IMR-90 (cell line): ENCODE measurements at regions not wholly inside any gene's neighbourhood (a gene's known extent, or its start where the extent isn't known, plus 50 kb on each side); places are given as distances from the start of the nearest gene placed in this dataset.

Source experiments
- ATAC-seq: fragments of 200-7000 bp; cut with Tn5 transposase; 2 replicates; pipeline ENCODE4 v1.9.1; 2020; ENCODE audit warnings: low read depth, mild to moderate bottlenecking, moderate library complexity
- BruUV-seq: library from RNA; stranded (reverse); fragments of 400-500 nt; replicated peaks from 2 replicates; lab custom pipeline; 2021; lab: Mats Ljungman, UMichigan
- CTCF ChIA-PET: fragments of 300-600 bp; formaldehyde crosslinking; extraction: SDS; loops from one replicate; lab custom pipeline; 2021; ENCODE audit warnings: antibody characterized with exemption; lab: Yijun Ruan, JAX
- POLR2A ChIA-PET: fragments of 300-600 bp; sonication (Branson Sonifier 250); formaldehyde crosslinking; loops from one replicate; lab custom pipeline; 2022; ENCODE audit warnings: antibody characterized with exemption; ENCODE audit not compliant: unreplicated experiment; lab: Charles Lee
- DNase-seq: peaks from one replicate; pipeline ENCODE4 v3.0.0; 2013
- H2AFZ ChIP-seq: replicated peaks from 2 replicates; pipeline ENCODE3; 2013; ENCODE audit warnings: low read length, mild to moderate bottlenecking; ENCODE audit not compliant: poor library complexity
- H2AK5ac ChIP-seq: 2 replicates; pipeline ENCODE4 v1.6.1; 2013; ENCODE audit warnings: low read depth, low read length, inconsistent platforms
- H2AK9ac ChIP-seq: replicated peaks from 2 replicates; pipeline ENCODE3; 2013; ENCODE audit warnings: mild to moderate bottlenecking, low read depth, low read length, moderate library complexity; ENCODE audit not compliant: poor library complexity
- H2BK120ac ChIP-seq: 2 replicates; pipeline ENCODE4 v1.6.1; 2013; ENCODE audit warnings: low read depth, low read length, inconsistent platforms
- H2BK15ac ChIP-seq: 3 replicates; pipeline ENCODE4 v1.6.1; 2013; ENCODE audit warnings: low read depth, low read length, inconsistent platforms
- H2BK20ac ChIP-seq: 2 replicates; pipeline ENCODE4 v1.6.1; 2013; ENCODE audit warnings: low read depth, mild to moderate bottlenecking, inconsistent platforms, low read length, moderate library complexity
- H2BK5ac ChIP-seq: 2 replicates; pipeline ENCODE4 v1.6.1; 2013; ENCODE audit warnings: mild to moderate bottlenecking, low read depth, low read length, inconsistent platforms; ENCODE audit not compliant: poor library complexity, severe bottlenecking
- H3K14ac ChIP-seq: replicated peaks from 2 replicates; pipeline ENCODE4 v1.6.1; 2013; ENCODE audit warnings: low read depth, low read length, inconsistent platforms
- H3K18ac ChIP-seq: 2 replicates; pipeline ENCODE4 v1.6.1; 2013; ENCODE audit warnings: low read depth, low read length, control low read depth
- H3K23ac ChIP-seq: 2 replicates; pipeline ENCODE4 v1.6.1; 2013; ENCODE audit warnings: low read depth, low read length, inconsistent platforms
- H3K27ac ChIP-seq: 2 replicates; pipeline ENCODE4 v1.5.1; 2013; ENCODE audit warnings: mild to moderate bottlenecking, control low read depth, low read length; ENCODE audit not compliant: insufficient read depth
- H3K27me3 ChIP-seq: 2 replicates; pipeline ENCODE4 v1.6.1; 2013; ENCODE audit warnings: low read length; ENCODE audit not compliant: control insufficient read depth, insufficient read depth
- H3K36me3 ChIP-seq: 2 replicates; pipeline ENCODE4 v1.6.1; 2013; ENCODE audit warnings: low read length, mixed read lengths; ENCODE audit not compliant: control insufficient read depth, insufficient read depth
- H3K4ac ChIP-seq: 2 replicates; pipeline ENCODE4 v1.6.1; 2013; ENCODE audit warnings: low read depth, low read length, inconsistent platforms
- H3K4me1 ChIP-seq: 2 replicates; pipeline ENCODE4 v1.6.1; 2013; ENCODE audit warnings: low read length, mixed read lengths; ENCODE audit not compliant: control insufficient read depth, insufficient read depth
- H3K4me2 ChIP-seq: 2 replicates; pipeline ENCODE4 v1.6.1; 2013; ENCODE audit warnings: low read depth, mild to moderate bottlenecking, control low read depth, low read length, moderate library complexity
- H3K4me3 ChIP-seq: 2 replicates; pipeline ENCODE4 v1.5.1; 2013; ENCODE audit warnings: low read depth, mild to moderate bottlenecking, control low read depth, low read length, moderate library complexity; ENCODE audit not compliant: insufficient read depth
- H3K56ac ChIP-seq: 2 replicates; pipeline ENCODE4 v1.6.1; 2013; ENCODE audit warnings: low read length, inconsistent platforms; ENCODE audit not compliant: insufficient read depth; ENCODE audit errors: extremely low read depth
- H3K79me1 ChIP-seq, 2 experiments: 2 replicates each; pipeline ENCODE4 v1.6.1; 2013; ENCODE audit warnings: low read length in 2 of 2, inconsistent platforms in 1 of 2, low read depth in 1 of 2
- H3K9ac ChIP-seq: 2 replicates; pipeline ENCODE4 v1.6.1; 2013; ENCODE audit warnings: low read depth, low read length, control low read depth
- H3K9me1 ChIP-seq: 2 replicates; pipeline ENCODE4 v1.6.1; 2013; ENCODE audit warnings: low read length, inconsistent platforms; ENCODE audit not compliant: insufficient read depth
- H3K9me3 ChIP-seq: 2 replicates; pipeline ENCODE4 v1.6.1; 2013; ENCODE audit warnings: low read length; ENCODE audit not compliant: control insufficient read depth, insufficient read depth
- H4K20me1 ChIP-seq: 2 replicates; pipeline ENCODE4 v1.6.1; 2013; ENCODE audit warnings: low read length, inconsistent platforms; ENCODE audit not compliant: insufficient read depth
- H4K5ac ChIP-seq: 2 replicates; pipeline ENCODE4 v1.6.1; 2013; ENCODE audit warnings: mild to moderate bottlenecking, low read depth, low read length, control low read depth
- H4K8ac ChIP-seq, 2 experiments: 2 replicates each; pipeline ENCODE4 v1.6.1; 2013; ENCODE audit warnings: low read depth in 2 of 2, low read length in 2 of 2, control low read depth in 1 of 2, inconsistent platforms in 1 of 2
- H4K91ac ChIP-seq: 2 replicates; pipeline ENCODE4 v1.6.1; 2013; ENCODE audit warnings: low read depth, low read length, inconsistent platforms; ENCODE audit not compliant: insufficient read depth
- CEBPB ChIP-seq: IDR thresholded peaks from 2 replicates; pipeline ENCODE4 v1.6.1; 2012; ENCODE audit warnings: low read depth, low read length, improper control_type of control experiment
- CHD1 ChIP-seq: IDR thresholded peaks from 2 replicates; pipeline ENCODE4 v1.6.1; 2012; ENCODE audit warnings: low read depth, low read length, improper control_type of control experiment
- CTCF ChIP-seq: conservative IDR thresholded peaks from 2 replicates; pipeline ENCODE4 v1.5.1; 2012; ENCODE audit warnings: mild to moderate bottlenecking, low read depth, low read length, improper control_type of control experiment
- MAFK ChIP-seq: IDR thresholded peaks from 2 replicates; pipeline ENCODE4 v1.6.1; 2012; ENCODE audit warnings: low read depth, low read length, improper control_type of control experiment
- MAZ ChIP-seq: IDR thresholded peaks from 2 replicates; pipeline ENCODE4 v1.6.1; 2012; ENCODE audit warnings: low read depth, mild to moderate bottlenecking, low read length, improper control_type of control experiment, moderate library complexity, borderline replicate concordance
- MXI1 ChIP-seq: IDR thresholded peaks from 2 replicates; pipeline ENCODE4 v1.6.1; 2012; ENCODE audit warnings: low read depth, mild to moderate bottlenecking, low read length, moderate library complexity, borderline replicate concordance
- NFE2L2 ChIP-seq: fragments of 150-350 bp; IDR thresholded peaks from 2 replicates; pipeline ENCODE4 v1.6.1; 2016; ENCODE audit warnings: low read depth, mild to moderate bottlenecking, low read length
- RCOR1 ChIP-seq: IDR thresholded peaks from 2 replicates; pipeline ENCODE4 v1.6.1; 2012; ENCODE audit warnings: mild to moderate bottlenecking, low read length, improper control_type of control experiment; ENCODE audit not compliant: insufficient replicate concordance
- RFX5 ChIP-seq: IDR thresholded peaks from 2 replicates; pipeline ENCODE4 v1.8.0; 2012; ENCODE audit warnings: low read depth, mild to moderate bottlenecking, low read length, moderate library complexity
- WGBS, 2 experiments: methylation state at CpG; one replicate each; pipeline versions ENCODE4 v1.1.5 to v1.1.7; 2013; ENCODE audit warnings: missing lambda C conversion rate in 2 of 2; ENCODE audit not compliant: insufficient read length in 1 of 2; ENCODE audit errors: extremely low coverage in 2 of 2; 5-methylcytosine and 5-hydroxymethylcytosine counted together
- dilution Hi-C: fragments of 300-500 bp; cut with HindIII; formaldehyde crosslinking; loops from one replicate; pipeline ENCODE4 v1.14.3; 2018; ENCODE audit warnings: low sequenced_read_pairs; ENCODE audit not compliant: unreplicated experiment
- in situ Hi-C: fragments of 300-500 bp; cut with MboI; formaldehyde crosslinking; loops from 3 replicates; pipeline ENCODE4 v1.14.3; 2019; ENCODE audit warnings: low sequenced_read_pairs, inconsistent platforms, mixed read lengths
- intact Hi-C: fragments of 100-400 bp; cut with micrococcal nuclease; formaldehyde crosslinking; loops from 2 replicates; pipeline ENCODE4 v1.10.0; 2022

DNA sequence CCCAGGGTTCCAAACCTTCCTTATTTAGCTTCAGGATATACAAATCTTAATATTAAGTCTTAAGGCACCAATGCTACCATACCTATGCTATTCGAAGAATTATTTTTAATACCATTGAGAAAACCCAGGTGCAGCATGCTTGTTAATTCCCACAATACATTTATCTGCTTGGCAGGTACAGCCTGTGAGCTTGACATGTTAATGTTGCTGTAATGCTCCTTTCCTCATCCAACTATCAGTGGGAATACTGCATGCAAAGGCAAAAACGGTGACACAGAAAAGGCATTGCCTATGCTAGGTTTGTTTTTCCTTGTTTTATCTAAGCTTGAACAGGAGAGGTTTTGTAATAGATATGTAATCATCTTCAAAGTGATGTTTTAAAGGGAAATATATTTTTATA is 135.7 kb upstream of the COX7C start:
- Histone ChIP-seq H3K14ac (no peak overlapping the region), H3K9me1 (no peaks in the 10 kb centered on the region), H3K36me3 (no peaks in the 10 kb centered on the region), H4K91ac (no peak overlapping the region), H4K8ac (no peak overlapping the region), H4K5ac (no peak overlapping the region), H3K27me3 (no peaks in the 10 kb centered on the region), H3K9ac (no peak overlapping the region), H3K4me3 (no peak overlapping the region), H2AK9ac (no peak overlapping the region), H2BK15ac (no peak overlapping the region), H2BK20ac (no peak overlapping the region), H2AK5ac (no peak overlapping the region), H2BK5ac (no peak overlapping the region), H4K20me1 (no peaks in the 10 kb centered on the region), H3K9me3 (no peaks in the 10 kb centered on the region), H3K4me2 (no peak overlapping the region), H3K56ac (no peak overlapping the region), H3K23ac (no peak overlapping the region), H2BK120ac (no peak overlapping the region), H3K18ac (no peak overlapping the region), H2AFZ (no peak overlapping the region), H3K27ac (no peak overlapping the region), H3K4me1 (no peaks in the 10 kb centered on the region), H3K4ac (no peak overlapping the region), H3K79me1 (no peaks in the 10 kb centered on the region)
- intact Hi-C loops (no loop called here), dilution Hi-C loops (no loop called here), in situ Hi-C loops (no loop called here)
- no peak for DNase-seq
- ATAC-seq: no peak
- no TSS peak for BruUV-seq
- WGBS, 2 experiments: no CpG with 5 or more reads among the region's 2 CpGs
- POLR2A ChIA-PET: no interaction called here
- CTCF ChIA-PET: interaction anchor here (1.2 kb wide), 1 partner anchor 22 kb away, joined by 3 read pairs; no protein-coding TSS in a partner anchor
- TF ChIP-seq CHD1 (no peak), NFE2L2 (no peak), MXI1 (no peak), RFX5 (no peak), CEBPB (no peak), MAFK (no peak), MAZ (no peak), RCOR1 (no peak), CTCF (no peak)
